HG03521 (cell line): ENCODE measurements at regions not wholly inside any gene's neighbourhood (a gene's known extent, or its start where the extent isn't known, plus 50 kb on each side); places are given as distances from the start of the nearest gene placed in this dataset.
"Not testable (repeated sequence)": the region's sequence is repeated elsewhere in the genome, so short reads cannot be mapped to it uniquely, and the experiment has no call there.

ENCODE experiments used
- ATAC-seq: cut with Tn5 transposase; IDR thresholded peaks from one replicate; pipeline ENCODE4 v1.9.1; 2021; ENCODE audit warnings: mild to moderate bottlenecking, moderate library complexity; ENCODE audit not compliant: unreplicated experiment

DNA sequence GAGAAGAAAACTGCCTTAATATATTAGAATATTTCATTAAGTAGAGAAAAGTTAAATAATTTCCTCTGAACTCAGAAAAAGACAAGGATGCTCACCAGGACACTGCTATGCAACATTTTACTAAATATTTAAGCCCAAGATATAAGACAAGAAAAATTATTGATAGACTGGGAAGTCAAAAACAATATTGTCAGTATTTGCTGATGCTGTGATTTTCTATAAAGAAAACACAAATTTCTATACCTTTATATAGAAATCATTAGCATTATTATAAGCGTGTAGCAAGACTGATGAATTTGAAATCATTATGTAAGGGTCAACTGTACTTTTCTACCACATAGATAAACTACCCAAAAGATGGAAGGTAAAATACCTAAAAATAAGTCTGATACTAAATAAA, 451.0 kb downstream of the RNF144A start:
- no peak for ATAC-seq

DNA sequence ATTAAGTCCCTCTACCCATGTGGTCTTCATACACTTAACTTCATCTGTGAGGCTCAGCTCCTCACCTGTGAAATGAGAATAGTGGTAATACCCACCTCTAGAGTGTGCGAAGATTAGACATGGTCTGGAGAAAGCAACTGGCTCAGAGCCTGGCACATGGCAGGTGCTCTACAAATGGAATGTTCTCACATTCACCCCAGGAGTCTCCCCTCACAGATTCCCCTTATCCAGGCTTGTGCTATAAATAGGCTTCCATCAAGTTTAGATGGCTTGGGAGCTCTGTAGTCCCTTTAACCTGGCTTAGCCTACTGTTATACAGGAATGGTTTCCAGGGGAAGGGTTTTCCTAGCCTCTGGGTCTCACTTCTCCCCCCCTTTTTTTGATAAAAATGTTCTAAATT, 455.9 kb downstream of the RNF144A start:
- ATAC-seq = no peak

DNA sequence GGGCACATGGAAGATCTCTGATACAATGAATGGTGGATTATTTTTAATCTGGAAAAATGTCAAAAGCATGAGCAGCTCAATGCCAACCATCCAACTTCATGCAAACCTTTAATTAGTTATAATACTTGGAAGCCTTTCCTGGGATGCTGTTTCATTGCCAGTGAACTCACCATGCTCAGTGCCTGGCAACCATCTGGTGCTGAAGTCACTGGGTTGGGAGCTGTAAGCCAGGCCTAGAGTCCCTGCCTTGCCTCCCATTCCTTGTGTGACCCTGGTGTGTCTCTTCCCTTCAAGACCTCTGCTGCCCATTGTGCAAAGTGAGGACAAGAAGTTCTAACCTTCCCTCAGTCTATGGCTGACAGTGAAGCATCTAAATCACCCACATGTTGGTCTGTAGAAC, 458.7 kb downstream of the RNF144A start:
- ATAC-seq = no peak

DNA sequence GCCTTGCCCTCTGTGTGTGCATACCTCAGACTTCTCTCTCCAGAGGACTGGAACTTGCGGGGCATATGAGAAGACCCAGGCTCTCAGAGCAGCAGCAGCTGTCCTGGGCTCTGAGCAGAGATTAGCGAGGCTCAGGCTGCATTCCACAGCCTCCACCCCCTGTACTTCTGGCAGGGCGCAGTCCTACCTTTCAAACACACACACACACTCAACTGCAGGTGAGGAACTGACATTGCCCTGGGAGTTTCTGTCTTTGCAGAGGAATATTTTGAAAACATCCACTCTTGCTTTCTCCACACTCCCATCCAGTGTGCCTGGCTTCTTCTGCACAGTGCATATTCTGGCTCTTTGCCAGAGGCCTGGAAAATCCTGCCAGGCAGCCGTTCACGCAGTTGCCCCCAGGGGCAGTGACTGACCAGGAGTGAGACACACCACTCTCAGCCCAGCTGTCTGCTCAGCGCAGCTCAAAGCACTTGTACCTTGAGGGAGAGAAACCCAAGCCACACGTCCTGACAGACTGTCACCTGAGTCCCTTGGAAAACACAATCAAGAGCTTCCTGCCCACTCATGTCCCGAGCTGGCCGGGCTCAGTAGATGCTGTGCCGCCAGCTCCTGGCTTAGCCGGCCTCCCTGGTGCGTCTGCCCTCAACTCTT, 460.8 kb downstream of the RNF144A start:
- ATAC-seq = no peak

DNA sequence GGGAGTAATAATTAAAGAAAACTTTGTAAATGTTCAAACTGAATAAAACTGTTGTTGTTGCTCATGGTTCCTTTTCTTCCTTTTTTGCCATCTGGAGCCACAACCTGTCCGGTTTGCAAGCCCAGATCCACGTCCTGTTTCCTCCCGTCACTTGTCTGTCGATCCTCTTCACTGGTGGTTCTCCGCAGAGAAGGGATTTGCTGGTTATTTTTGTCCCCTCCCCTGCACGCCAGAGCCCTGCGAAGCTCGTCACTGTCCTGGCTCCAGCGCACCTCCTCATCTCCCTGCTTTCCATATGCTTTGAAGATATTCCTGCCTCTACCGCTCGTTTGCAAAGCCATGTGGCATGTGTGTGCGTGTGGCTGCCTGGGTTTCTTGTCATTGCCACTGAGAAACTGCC, 461.4 kb downstream of the RNF144A start:
- no peak for ATAC-seq

DNA sequence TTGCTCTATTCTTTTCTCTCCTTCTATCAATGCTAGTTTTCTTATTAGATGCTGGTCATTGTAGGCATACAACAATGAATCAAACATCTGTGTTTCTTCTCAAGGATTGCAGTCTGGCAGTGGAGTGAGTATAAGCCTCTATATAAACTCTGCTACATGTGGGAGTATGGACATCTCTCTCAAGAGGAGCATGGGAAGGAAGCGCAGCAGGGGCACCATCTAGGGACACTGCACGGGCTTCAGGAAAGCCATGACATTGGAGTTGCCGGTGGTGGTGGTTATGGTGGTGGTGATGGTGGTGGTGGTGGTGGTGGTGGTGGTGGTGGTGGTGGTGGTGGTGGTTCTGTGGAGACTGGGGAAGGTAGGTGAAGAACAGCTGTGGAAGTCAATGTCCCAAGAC, 462.6 kb downstream of the RNF144A start:
- no peak for ATAC-seq

DNA sequence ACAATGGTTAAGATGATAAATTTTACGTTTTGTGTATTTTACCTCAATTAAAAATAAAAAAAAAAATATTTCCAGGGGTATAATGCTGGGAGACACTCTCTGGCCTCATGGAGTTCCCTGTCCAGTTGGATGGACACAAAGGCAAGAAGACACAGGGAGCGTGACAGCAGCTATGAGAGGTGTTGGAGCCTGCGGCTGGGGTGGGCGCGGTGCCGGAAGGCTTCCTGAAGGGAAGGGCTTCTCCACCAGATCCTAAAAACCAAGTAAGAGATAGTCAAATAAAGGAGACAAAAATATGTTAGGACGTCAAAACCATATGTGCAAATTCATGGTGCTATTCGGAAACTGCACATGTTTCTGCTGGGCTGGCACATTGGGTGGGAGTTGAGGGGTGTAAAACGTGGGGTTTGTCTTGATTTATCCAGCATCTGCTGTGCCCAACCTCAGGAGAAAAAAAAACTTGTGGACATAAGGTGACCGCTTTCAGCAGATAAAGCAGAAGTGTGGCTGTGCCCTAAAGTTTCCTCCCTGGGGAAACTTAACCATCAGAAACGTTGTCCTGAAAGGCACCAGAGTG, 467.6 kb downstream of the RNF144A start:
- ATAC-seq = no peak

DNA sequence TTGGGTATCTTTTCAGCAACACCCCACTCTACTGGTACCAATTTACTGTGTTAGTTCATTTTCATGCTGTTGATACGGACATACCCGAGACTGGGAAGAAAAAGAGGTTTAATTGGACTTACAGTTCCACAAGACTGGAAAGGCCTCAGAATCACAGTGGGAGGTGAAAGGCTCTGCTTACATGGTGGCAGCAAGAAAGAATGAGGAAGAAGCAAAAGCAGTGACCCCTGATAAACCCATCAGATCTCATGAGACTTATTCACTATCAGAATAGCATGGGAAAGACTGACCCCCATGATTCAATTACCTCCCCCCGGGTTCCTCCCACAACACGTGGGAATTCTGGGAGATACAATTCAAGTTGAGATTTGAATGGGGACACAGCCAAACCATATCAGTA, 473.1 kb downstream of the RNF144A start:
- not testable (repeated sequence) for ATAC-seq

DNA sequence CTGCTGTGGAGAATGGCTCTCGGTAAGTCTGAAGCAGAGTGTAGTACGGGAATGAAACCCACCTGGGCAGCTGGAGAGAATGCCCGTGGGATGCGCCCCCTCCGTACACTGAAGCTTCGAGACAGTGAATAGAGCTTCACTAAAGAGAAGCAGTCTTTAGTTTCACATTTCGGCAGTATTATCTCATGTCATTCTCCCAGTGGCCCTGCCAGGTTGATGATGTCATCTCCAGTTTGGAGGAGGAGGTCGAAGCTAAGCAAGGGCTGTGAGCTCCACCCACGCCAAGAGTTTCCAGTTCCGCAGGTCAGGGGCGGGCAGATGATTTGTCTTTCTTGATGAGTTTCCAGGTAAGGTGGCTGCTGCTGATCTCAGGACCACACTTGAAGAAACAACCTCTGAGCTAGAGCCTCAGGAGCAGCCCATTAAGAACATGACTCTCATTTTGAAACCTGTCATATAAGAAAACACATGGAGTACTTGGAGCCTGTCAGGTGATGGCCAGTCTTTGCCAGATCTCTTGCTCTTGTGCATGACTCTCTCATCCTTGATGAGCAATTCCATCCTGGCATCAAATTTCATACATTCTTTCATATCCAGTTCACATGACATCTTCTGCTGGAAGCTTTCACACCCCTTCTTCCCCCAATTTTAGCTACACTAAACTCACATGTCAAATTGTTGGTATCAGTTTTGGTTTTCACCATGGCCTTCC, 475.0 kb downstream of the RNF144A start:
- ATAC-seq = no peak

DNA sequence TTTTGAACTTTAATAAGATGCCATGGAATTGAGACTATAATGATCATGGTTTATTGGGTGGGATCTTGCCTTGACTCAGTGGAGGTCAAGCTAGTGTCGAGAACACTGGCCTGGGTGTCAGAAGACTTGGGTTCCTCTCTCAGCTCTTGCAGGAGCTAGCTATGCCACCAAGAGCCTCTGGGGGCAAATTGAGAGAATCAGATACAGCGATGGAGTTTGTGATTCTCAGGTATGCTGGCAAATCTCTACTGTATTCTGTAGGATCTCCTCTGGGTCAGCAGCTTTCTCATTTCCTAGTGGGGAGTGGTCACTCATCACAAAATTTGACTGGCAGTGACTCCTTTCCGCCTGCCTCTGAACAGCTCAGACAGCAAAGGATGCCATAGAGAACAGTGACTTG, 477.0 kb downstream of the RNF144A start:
- no peak for ATAC-seq

DNA sequence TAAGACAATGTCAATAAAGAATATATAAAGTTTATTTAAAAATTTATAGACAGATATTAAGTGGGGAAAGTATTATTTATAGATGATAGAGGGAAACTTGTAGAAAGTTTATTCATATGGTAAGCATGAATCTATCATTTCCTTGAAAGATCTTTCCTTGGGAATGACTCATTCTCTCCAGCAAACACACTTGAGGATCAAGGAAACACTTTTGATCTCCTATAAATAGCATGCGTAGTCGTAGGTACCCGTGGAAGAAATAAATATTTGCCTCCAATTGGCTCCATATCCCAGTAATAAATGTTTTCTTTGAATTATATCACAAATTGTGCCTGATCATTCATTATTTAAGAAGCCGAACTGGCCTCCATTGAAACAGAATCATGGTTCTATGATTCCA, 483.4 kb downstream of the RNF144A start:
- ATAC-seq = no peak

DNA sequence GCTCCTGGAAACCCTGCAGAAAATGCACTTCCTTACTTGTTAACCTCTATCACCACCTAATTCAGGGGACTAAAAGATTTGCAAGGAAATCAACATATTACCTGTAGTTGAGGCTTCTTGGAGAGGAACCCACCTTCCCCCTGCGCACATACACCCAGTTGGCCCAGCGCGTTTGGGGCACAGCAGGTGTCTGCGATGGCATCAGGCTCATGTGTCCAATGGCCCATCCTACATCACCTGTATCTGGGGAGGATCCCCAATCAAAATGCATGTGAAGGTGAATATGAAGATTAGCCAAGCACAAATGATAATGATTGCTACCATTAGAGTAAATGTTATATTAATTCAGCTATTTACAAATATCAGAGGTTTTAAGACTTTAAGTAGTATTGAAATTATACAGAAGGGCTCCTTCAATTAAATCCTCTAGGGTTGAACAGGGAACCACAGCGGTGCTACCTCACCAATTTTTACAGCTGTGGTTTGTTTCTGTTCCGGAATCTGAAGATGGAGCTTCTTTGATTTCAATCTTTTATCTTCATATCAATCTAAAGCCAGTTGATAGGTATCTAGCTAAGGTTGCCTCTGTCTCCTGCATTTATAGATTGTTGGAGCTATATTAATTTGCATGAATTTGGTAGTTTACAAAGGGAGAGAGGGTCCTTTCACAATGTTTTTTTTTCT, 486.0 kb downstream of the RNF144A start:
- no peak for ATAC-seq

DNA sequence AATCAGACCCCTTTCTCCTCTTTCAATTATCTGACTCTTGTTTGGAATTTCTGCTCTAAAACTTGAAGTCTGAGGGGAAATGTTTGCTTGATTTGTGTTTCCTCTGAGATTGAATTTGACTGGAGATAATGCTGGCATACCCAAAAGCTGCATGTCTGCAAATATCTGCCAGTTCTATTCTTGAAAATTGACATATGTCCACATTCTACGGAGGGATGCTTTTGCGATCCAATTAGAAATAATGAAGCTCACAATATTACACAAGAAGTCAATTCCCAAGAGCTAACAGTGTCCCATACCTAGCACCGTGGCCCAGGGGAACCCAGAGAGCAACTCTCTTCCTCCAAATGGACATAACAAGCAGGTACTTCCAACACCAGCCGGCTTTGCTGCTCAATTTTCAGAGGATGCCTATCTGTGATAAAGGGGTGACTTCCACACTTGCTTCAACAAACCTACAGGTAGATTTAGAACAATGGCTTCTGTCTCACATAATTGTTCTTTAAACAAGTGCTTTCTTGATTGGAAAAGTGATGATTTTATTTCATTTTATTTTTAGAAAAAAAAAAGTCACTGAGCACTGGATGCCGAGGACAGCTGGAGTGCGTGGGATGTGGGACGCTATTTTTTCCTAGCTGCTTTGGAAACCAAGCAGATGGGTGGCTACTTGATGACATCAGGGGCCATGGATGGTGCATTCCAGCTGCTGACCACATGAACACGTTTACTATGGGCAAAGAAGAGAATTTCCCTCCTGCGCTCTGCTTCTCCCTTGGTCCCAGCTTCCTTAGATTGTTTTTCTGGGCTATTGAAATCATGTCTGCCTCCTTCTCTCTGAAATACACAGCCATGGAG, 488.9 kb downstream of the RNF144A start:
- no peak for ATAC-seq

DNA sequence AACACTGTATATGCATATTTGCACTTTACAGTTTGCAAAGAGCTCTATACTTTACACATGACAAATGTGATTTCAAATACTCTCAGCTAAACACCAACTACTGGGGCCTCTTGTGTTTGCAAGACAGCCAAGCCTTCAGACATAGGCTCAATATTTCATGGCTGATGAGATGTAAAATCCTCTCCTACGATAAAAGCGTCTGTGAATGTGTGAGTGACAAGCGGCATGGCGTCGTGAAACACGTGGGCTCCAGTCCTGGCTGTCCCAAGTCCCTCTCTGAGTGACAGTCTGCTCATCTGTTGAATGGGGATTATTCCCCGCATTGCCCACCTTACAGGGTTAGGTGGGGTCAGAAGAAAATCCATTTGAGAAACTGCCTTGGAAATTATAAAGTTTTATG, 489.8 kb downstream of the RNF144A start:
- ATAC-seq = no peak

DNA sequence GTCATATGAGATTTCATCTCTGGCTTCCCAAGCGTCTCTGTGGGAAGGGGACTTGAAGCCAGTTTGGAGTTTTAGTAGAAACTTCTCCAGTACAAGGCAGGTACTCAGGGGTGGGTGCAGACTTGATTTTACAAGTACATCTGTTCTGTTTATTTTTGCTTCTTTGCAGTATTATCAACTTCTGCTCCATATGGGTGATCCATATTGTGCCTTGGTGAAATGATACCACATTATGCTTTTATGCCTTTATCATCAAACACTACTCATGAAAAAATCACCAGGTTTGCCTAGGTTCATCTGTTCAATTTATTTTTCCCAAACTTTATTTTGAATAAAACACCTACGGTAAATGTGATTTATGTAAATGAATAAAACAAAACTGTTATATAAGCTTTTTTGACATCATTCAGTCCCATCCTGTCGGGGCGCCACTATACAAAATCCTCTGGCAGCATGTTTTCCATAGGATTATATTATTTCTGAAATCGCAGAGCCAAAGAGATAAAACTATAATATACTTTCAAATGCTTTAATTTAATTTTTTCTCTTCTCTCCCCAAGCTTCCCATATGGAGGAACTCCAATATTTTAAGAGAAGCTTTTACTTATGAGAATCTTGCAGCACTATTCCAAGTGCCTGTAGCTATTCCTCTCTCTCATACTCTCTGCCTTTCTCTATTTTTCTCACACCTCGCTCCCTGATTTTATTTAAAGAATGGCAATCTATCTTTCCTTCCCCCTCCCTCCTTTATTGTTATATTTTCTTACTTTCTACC, 490.9 kb downstream of the RNF144A start:
- no peak for ATAC-seq

DNA sequence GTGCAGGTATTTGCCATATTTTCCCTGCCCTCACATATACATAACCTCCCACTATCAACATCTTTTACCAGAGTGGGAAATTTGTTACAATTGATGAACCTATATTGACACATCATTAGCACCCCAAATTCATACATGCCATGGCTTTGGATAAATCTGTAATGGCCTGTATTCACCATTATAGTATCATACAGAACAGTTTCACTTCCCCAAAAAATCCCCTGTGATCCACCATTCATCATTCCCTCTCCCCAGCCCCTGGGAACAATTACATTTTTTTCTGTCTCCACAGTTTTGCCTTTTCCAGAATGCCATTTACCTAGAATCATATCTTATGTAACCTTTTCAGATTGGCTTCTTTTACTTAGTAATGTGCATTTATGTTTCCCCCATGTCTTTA, 494.5 kb downstream of the RNF144A start:
- ATAC-seq = no peak

DNA sequence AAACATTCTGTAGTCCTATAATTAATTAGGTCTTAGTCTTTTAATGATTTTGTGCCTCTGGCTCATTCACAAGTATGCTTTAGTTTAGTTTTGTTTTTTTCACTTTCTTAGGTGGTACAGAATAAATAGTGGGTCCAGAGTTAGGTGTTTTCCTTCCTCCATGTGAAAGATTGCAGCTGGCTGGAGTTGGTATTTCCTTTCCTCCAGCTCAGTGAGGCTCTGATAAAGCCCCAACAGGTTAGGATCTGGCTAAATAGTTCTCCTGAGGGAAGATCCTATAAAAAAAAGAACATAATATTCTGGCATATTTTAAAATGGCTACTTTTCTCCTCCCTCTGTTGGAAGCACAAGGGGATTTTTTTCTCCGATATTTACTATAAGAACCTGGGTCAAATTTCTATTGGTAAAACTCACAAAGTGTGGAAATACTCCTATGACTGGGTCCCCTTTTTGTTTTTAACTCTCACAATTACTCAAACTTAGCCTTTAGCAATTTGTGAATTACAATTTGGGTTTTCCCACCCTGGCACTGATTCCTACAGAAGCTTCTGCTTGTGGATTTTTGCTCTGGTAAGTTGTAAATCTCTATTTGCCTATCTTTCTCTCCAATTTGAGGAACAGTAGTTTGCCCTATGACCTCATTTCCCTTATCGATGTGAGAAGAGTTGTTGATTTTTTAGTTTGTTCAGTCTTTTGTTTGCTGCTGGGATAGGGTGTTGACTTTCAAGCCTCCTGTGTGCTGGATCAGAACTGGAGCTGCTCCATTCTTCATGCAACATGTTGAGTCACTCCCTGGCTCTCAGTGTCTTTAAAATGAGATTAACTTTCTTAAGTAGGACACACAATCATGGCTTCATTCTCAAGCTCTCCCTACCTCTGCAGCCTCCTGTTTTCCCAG, 500.9 kb downstream of the RNF144A start:
- ATAC-seq = no peak

DNA sequence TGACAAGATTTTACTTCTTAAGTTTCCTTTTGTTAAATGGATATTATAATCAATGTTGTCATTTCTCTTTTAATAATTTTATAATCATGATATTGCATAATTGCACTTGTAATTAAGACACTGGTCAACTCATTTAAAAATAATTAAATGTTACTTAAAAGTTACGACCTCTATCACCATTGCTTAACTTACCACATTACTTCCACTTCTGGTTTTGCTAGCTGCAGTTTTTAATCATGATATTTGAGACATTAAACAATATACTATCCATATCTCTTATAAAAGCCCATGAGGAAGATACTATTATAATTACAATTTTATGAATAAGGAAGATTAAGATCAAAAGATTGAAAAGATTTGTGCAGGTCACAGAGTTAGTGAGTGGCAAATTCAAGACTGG, 502.0 kb downstream of the RNF144A start:
- ATAC-seq = no peak

DNA sequence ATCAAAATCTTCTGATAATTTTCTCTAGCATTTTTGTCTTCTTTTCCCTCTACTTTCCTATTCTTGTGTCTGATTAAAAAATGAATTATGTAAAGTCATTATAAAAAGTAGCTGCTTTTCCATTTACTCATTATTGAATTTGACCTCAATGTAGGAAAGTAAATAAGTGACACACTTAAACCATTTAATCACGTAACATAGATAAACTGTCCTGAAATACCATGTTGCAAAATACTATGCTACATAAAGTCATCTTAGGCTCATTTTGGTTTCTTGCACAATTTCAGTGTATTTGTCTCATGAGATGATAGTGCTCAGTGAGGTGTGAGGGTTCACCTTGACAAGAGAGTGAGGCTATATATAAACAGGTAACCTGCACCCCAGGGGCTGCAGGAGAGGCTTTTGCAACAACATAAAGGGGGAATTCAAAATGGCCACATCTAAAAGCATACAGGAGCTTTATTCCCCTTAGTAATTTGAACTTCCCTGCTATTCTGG, 502.7 kb downstream of the RNF144A start:
- no peak for ATAC-seq
